Mucosa of descending colon (tissue), 3 donors: ENCODE measurements at regions not wholly inside any gene's neighbourhood (a gene's known extent, or its start where the extent isn't known, plus 50 kb on each side); places are given as distances from the start of the nearest gene placed in this dataset.

Source experiments
- ATAC-seq: fragments of 200-7000 bp; cut with Tn5 transposase; one replicate; pipeline ENCODE4 v1.9.1; 2020; ENCODE audit warnings: mild to moderate bottlenecking, moderate library complexity
- DNase-seq, 3 donors: peaks; one replicate each; pipeline ENCODE4 v3.0.0-alpha.2; 2020
- H3K36me3 ChIP-seq: fragments of 200-600 bp; one replicate; pipeline ENCODE4 v1.8.0; 2021; ENCODE audit warnings: low read depth, mild to moderate bottlenecking
- H3K4me1 ChIP-seq: fragments of 200-600 bp; one replicate; pipeline ENCODE4 v1.8.0; 2021; ENCODE audit warnings: low read depth, mild to moderate bottlenecking
- H3K4me3 ChIP-seq: fragments of 200-600 bp; one replicate; pipeline ENCODE4 v1.8.0; 2021; ENCODE audit warnings: mild to moderate bottlenecking
- H3K9me3 ChIP-seq: fragments of 200-600 bp; one replicate; pipeline ENCODE4 v1.8.0; 2021; ENCODE audit warnings: mild to moderate bottlenecking
- CTCF ChIP-seq: fragments of 200-600 bp; IDR thresholded peaks from one replicate; pipeline ENCODE4 v1.8.0; 2022; ENCODE audit warnings: antibody characterized with exemption, mild to moderate bottlenecking
- intact Hi-C, 2 donors: fragments of 100-400 bp; cut with DNase I in 1 of 2; cut with micrococcal nuclease in 1 of 2; formaldehyde crosslinking; loops; one replicate each; pipeline versions ENCODE4 v1.11.0 to v1.11.1; 2022; cut with DNase I, micrococcal nuclease
- donor health status: DM: no; HTN: no; CAD: no; lungs with moderate emphysema.
- donor health status: DM: no; HTN: no; CAD: no.
- donor health status: DM: no; HTN: yes; CAD: no.

GRCh38 chr2:121906170-121906569 is 150.7 kb downstream of the TSN start:
- intact Hi-C loops, result no loop called here
- Histone ChIP-seq H3K9me3 (no peaks in the 10 kb centered on the region), H3K4me1 (no peaks in the 10 kb centered on the region), H3K4me3 (no peak overlapping the region), H3K36me3 (no peaks in the 10 kb centered on the region)
- ATAC-seq (no peak), DNase-seq (no peak)
- no peak for TF ChIP-seq CTCF

- TF ChIP-seq CTCF, result no peak
- Histone ChIP-seq H3K36me3 (no peaks in the 10 kb centered on the region), H3K9me3 (no peaks in the 10 kb centered on the region), H3K4me1 (no peaks in the 10 kb centered on the region), H3K4me3 (no peak overlapping the region)
- DNase-seq (no peak), ATAC-seq (no peak)
- intact Hi-C loops, result no loop called here
These were observed 152.5 kb downstream of the TSN start for GRCh38 chr2:121907928-121908327.

GRCh38 chr2:121910139-121910538 is 154.7 kb downstream of the TSN start:
- ATAC-seq (no peak), DNase-seq (no peak)
- H3K36me3 ChIP-seq, result no peaks in the 10 kb centered on the region
- no peaks in the 10 kb centered on the region for H3K4me1 ChIP-seq
- intact Hi-C loops, result no loop called here
- H3K4me3 ChIP-seq, result no peak overlapping the region
- TF ChIP-seq CTCF, result no peak
- H3K9me3 ChIP-seq, result no peaks in the 10 kb centered on the region

- TF ChIP-seq CTCF, result no peak
- intact Hi-C loops, result no loop called here
- Histone ChIP-seq H3K4me3 (no peak overlapping the region), H3K9me3 (no peaks in the 10 kb centered on the region), H3K4me1 (no peaks in the 10 kb centered on the region), H3K36me3 (no peaks in the 10 kb centered on the region)
- DNase-seq (no peak), ATAC-seq (no peak)
These were observed 155.6 kb downstream of the TSN start for GRCh38 chr2:121911036-121911435.

DNA sequence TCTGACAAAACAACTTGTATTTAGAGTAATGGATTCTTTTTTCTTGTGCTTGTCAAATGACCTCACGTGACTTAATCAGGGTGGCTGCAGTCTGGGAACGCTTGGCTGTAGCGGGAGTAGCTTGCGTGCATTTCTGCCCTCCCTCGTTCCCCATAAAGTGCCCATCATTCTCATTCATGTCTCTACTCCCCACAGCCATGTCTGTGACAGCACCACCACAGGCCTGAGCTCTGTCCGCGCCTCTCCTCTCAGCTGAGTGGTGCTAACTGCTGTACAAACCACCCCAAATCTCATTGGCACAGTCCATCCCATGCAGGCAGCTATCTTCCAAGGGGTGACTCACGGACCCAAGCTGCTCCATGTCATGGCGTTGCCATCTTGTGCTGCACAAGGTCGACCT is 161.7 kb downstream of the TSN start:
- no peaks in the 10 kb centered on the region for H3K9me3 ChIP-seq
- no peak for TF ChIP-seq CTCF
- H3K4me1 ChIP-seq, result no peaks in the 10 kb centered on the region
- no peaks in the 10 kb centered on the region for H3K36me3 ChIP-seq
- ATAC-seq, result no peak
- no peak for DNase-seq
- no peak overlapping the region for H3K4me3 ChIP-seq
- intact Hi-C loops, result no loop called here

GRCh38 chr2:121918231-121918630 is 162.8 kb downstream of the TSN start:
- no peak for TF ChIP-seq CTCF
- Histone ChIP-seq H3K36me3 (no peaks in the 10 kb centered on the region), H3K4me3 (no peak overlapping the region), H3K4me1 (no peaks in the 10 kb centered on the region), H3K9me3 (no peaks in the 10 kb centered on the region)
- intact Hi-C loops, result no loop called here
- no peak for ATAC-seq
- DNase-seq, result no peak
